PC-3 (cell line): ENCODE measurements at regions not wholly inside any gene's neighbourhood (a gene's known extent, or its start where the extent isn't known, plus 50 kb on each side); places are given as distances from the start of the nearest gene placed in this dataset.

Experiments used
- ATAC-seq: fragments of 200-7000 bp; cut with Tn5 transposase; 2 replicates; pipeline ENCODE4 v1.9.1; 2020; ENCODE audit warnings: mild to moderate bottlenecking, moderate library complexity
- BruUV-seq: library from RNA; stranded (reverse); fragments of 400-500 nt; replicated peaks from 2 replicates; lab custom pipeline; 2021; lab: Mats Ljungman, UMichigan
- CTCF ChIA-PET: fragments of 300-600 bp; sonication (Branson Sonifier 250); formaldehyde crosslinking; loops from one replicate; lab custom pipeline; 2022; ENCODE audit warnings: antibody characterized with exemption; lab: Charles Lee
- POLR2A ChIA-PET: fragments of 300-600 bp; sonication (Branson Sonifier 250); formaldehyde crosslinking; loops from one replicate; lab custom pipeline; 2022; ENCODE audit warnings: antibody characterized with exemption; ENCODE audit not compliant: unreplicated experiment; lab: Charles Lee
- DNase-seq: peaks from one replicate; pipeline ENCODE4 v3.0.0-alpha.2; 2015
- H2AFZ ChIP-seq: fragments of 300-600 bp; sonication (generic); 2 replicates; pipeline ENCODE4 v1.6.0; 2016; ENCODE audit warnings: antibody characterized with exemption, low read length
- H3F3A ChIP-seq: fragments of 300-600 bp; sonication (generic); one replicate; pipeline ENCODE4 v1.6.0; 2017; ENCODE audit warnings: antibody characterized with exemption, low read length, control low read depth, mild to moderate bottlenecking; ENCODE audit not compliant: unreplicated experiment
- H3K27ac ChIP-seq: fragments of 300-600 bp; sonication (generic); 2 replicates; pipeline ENCODE4 v1.5.1; 2016; ENCODE audit warnings: mild to moderate bottlenecking, low read length
- H3K27me3 ChIP-seq: fragments of 300-600 bp; sonication (generic); 2 replicates; pipeline ENCODE4 v1.6.1; 2016; ENCODE audit warnings: low read length, mixed read lengths
- H3K36me3 ChIP-seq: fragments of 300-600 bp; sonication (generic); 2 replicates; pipeline ENCODE4 v1.6.1; 2016; ENCODE audit warnings: low read depth, mixed run types, low read length, mixed read lengths
- H3K4me1 ChIP-seq: fragments of 300-600 bp; sonication (generic); 2 replicates; pipeline ENCODE4 v1.5.1; 2016; ENCODE audit warnings: low read length; ENCODE audit not compliant: insufficient read depth
- H3K4me2 ChIP-seq: fragments of 300-600 bp; sonication (generic); 2 replicates; pipeline ENCODE4 v1.6.0; 2016; ENCODE audit warnings: low read length
- H3K4me3 ChIP-seq: fragments of 300-600 bp; sonication (generic); 2 replicates; pipeline ENCODE4 v1.5.1; 2016; ENCODE audit warnings: mild to moderate bottlenecking, low read length, mixed read lengths
- H3K79me2 ChIP-seq: fragments of 300-600 bp; sonication (generic); 2 replicates; pipeline ENCODE4 v1.6.1; 2017; ENCODE audit warnings: low read length, mixed read lengths
- H3K9ac ChIP-seq: fragments of 300-600 bp; sonication (generic); 2 replicates; pipeline ENCODE4 v1.6.0; 2016; ENCODE audit warnings: mild to moderate bottlenecking, low read length
- H3K9me2 ChIP-seq: fragments of 300-600 bp; sonication (generic); replicated peaks from 2 replicates; pipeline ENCODE4 v1.6.1; 2016; ENCODE audit warnings: mixed run types, low read length, mixed read lengths
- H3K9me3 ChIP-seq: fragments of 300-600 bp; sonication (generic); 2 replicates; pipeline ENCODE4 v1.6.1; 2016; ENCODE audit warnings: low read length, mixed read lengths
- H4K20me1 ChIP-seq: fragments of 300-600 bp; sonication (generic); 2 replicates; pipeline ENCODE4 v1.6.1; 2016; ENCODE audit warnings: low read length, mixed read lengths
- CTCF ChIP-seq: fragments of 300-600 bp; sonication (generic); conservative IDR thresholded peaks from 2 replicates; pipeline ENCODE4 v1.5.1; 2017; ENCODE audit warnings: antibody characterized with exemption, low read depth, mild to moderate bottlenecking, low read length
- EZH2 ChIP-seq: fragments of 300-600 bp; sonication (generic); IDR thresholded peaks from one replicate; pipeline ENCODE4 v1.6.1; 2017; ENCODE audit warnings: antibody characterized with exemption, mild to moderate bottlenecking, low read length; ENCODE audit not compliant: unreplicated experiment
- EZH2phosphoT487 ChIP-seq: fragments of 300-600 bp; sonication (generic); IDR thresholded peaks from 2 replicates; pipeline ENCODE4 v1.6.1; 2018; ENCODE audit warnings: mild to moderate bottlenecking, antibody characterized with exemption, low read length, borderline replicate concordance
- intact Hi-C: fragments of 100-400 bp; cut with micrococcal nuclease; formaldehyde crosslinking; loops from 2 replicates; pipeline ENCODE4 v1.9.0; 2023

DNA sequence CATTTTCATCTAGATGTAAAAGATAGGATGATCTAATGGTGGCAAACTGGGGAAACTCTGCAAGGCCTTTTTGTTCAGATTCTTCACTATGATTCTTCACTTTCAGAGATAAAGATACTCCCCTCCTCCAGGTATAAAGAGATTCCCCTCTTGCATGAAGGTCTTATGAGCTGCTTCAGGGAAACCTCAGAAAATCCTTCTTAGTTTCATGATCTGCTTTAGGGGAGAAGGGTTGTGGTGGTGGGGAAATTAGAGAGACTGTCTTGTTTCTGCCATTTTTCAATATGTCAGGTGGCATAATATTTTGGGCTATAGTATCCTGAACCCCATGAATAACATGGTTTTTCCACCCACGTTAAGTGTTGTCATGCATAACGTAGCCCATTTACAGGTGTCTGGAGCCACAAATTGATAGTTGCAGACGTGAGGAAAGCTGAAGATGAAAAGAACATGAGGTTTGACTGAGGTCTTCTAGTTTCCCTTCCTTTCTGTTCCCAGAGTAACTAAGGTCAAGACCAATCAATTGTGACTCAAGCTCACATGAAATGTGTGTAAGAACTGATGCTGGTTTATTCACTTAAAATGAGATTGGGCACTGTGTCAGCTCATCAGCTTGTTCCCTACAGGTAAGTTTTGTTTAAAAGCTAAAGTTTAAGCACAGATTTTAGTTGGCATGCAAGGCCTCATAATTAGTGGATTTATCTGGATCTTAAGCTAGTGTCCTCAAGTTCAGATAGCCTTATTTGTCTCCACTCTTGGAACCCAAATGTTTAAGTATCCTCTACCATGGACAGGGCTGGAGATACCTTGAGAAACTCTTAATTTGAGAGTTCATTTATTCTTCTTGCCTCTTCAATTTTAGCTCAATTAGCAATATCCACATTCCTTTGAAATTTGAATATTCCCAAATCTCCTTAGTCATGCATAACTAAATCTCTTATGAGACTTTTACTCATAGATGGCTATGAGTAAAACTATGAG, 304.5 kb upstream of the FANCL start:
- H3F3A ChIP-seq = no peaks in the 10 kb centered on the region
- H2AFZ ChIP-seq = no peak overlapping the region
- CTCF ChIA-PET = no interaction called here
- H3K9ac ChIP-seq = no peak overlapping the region
- no peaks in the 10 kb centered on the region for H3K4me1 ChIP-seq
- H3K4me3 ChIP-seq = no peak overlapping the region
- BruUV-seq = no TSS peak
- no peaks in the 10 kb centered on the region for H3K9me2 ChIP-seq
- no peak overlapping the region for H3K27ac ChIP-seq
- H3K36me3 ChIP-seq = no peaks in the 10 kb centered on the region
- POLR2A ChIA-PET = no interaction called here
- no peaks in the 10 kb centered on the region for H3K79me2 ChIP-seq
- no peaks in the 10 kb centered on the region for H3K9me3 ChIP-seq
- DNase-seq = no peak
- intact Hi-C loops = no loop called here
- H4K20me1 ChIP-seq = no peaks in the 10 kb centered on the region
- TF ChIP-seq EZH2 (no peak), EZH2phosphoT487 (no peak), CTCF (no peak)
- no peaks in the 10 kb centered on the region for H3K27me3 ChIP-seq
- ATAC-seq = no peak
- no peak overlapping the region for H3K4me2 ChIP-seq

GRCh38 chr2:58543442-58543841, 302.3 kb upstream of the FANCL start:
- intact Hi-C loops = no loop called here
- H3F3A ChIP-seq = no peaks in the 10 kb centered on the region
- H3K9me3 ChIP-seq = no peaks in the 10 kb centered on the region
- no peak overlapping the region for H2AFZ ChIP-seq
- CTCF ChIA-PET = no interaction called here
- H3K9ac ChIP-seq = no peak overlapping the region
- no peak overlapping the region for H3K4me3 ChIP-seq
- no peak overlapping the region for H3K27ac ChIP-seq
- H3K4me2 ChIP-seq = no peak overlapping the region
- H3K79me2 ChIP-seq = no peaks in the 10 kb centered on the region
- H3K9me2 ChIP-seq = no peaks in the 10 kb centered on the region
- DNase-seq = no peak
- peaks cover 7% of the 10 kb centered on the region; the same call in 1 of the 2 replicates for H3K4me1 ChIP-seq
- POLR2A ChIA-PET = no interaction called here
- no peak for ATAC-seq
- no peak for TF ChIP-seq EZH2
- TF ChIP-seq CTCF = no peak
- TF ChIP-seq EZH2phosphoT487 = no peak
- no peaks in the 10 kb centered on the region for H3K36me3 ChIP-seq
- no TSS peak for BruUV-seq
- no peaks in the 10 kb centered on the region for H4K20me1 ChIP-seq
- no peaks in the 10 kb centered on the region for H3K27me3 ChIP-seq

GRCh38 chr2:58541511-58541910, 300.4 kb upstream of the FANCL start:
- ChIA-PET POLR2A (no interaction called here), CTCF (no interaction called here)
- Histone ChIP-seq H4K20me1 (no peaks in the 10 kb centered on the region), H3K9me3 (no peaks in the 10 kb centered on the region), H3K9ac (no peak overlapping the region), H3K4me1 (peaks cover 7% of the 10 kb centered on the region; the same call in 1 of the 2 replicates), H3K27me3 (no peaks in the 10 kb centered on the region), H3K4me2 (no peak overlapping the region), H3K27ac (no peak overlapping the region), H3F3A (no peaks in the 10 kb centered on the region), H3K36me3 (no peaks in the 10 kb centered on the region), H3K4me3 (no peak overlapping the region), H2AFZ (no peak overlapping the region), H3K79me2 (no peaks in the 10 kb centered on the region), H3K9me2 (no peaks in the 10 kb centered on the region)
- TF ChIP-seq EZH2phosphoT487 = no peak
- no peak for TF ChIP-seq EZH2
- BruUV-seq = no TSS peak
- intact Hi-C loops = no loop called here
- ATAC-seq (no peak), DNase-seq (no peak)
